T-helper 1 cell treated with Interleukin-12 subunit alpha and Interleukin-12 subunit beta and Interleukin-4 antibody, amounts not matched to agents 30 ng/mL and 1 ng/mL, for 36 hours (primary cell): ENCODE measurements at regions not wholly inside any gene's neighbourhood (a gene's known extent, or its start where the extent isn't known, plus 50 kb on each side); places are given as distances from the start of the nearest gene placed in this dataset.

ENCODE experiments used
- intact Hi-C: fragments of 100-400 bp; cut with micrococcal nuclease; formaldehyde crosslinking; loops from one replicate; pipeline ENCODE4 v1.15.1; 2024

- intact Hi-C loops: no loop called here
Observed at GRCh38 chr7:42758124-42758523, 153.7 kb downstream of the C7orf25 start.

GRCh38 chr7:42756841-42757240 lies 155.0 kb downstream of the C7orf25 start:
- intact Hi-C loops: no loop called here

GRCh38 chr7:42753811-42754363 lies 158.0 kb downstream of the C7orf25 start:
- intact Hi-C loops: no loop called here

- intact Hi-C loops: no loop called here
Observed at GRCh38 chr7:42753367-42753766, 158.5 kb downstream of the C7orf25 start.

- intact Hi-C loops: no loop called here
Observed at GRCh38 chr7:42750172-42750571, 161.7 kb downstream of the C7orf25 start.

GRCh38 chr7:42747044-42747443 lies 164.8 kb downstream of the C7orf25 start:
- intact Hi-C loops: no loop called here

- intact Hi-C loops: no loop called here
Observed at GRCh38 chr7:42746214-42746613, 165.7 kb downstream of the C7orf25 start.

GRCh38 chr7:42745357-42746059 lies 166.4 kb downstream of the C7orf25 start:
- intact Hi-C loops: no loop called here

GRCh38 chr7:42744746-42745145 lies 167.1 kb downstream of the C7orf25 start:
- intact Hi-C loops: no loop called here

- intact Hi-C loops: no loop called here
Observed at GRCh38 chr7:42743077-42743858, 168.6 kb downstream of the C7orf25 start.

- intact Hi-C loops: no loop called here
Observed at GRCh38 chr7:42742318-42742717, 169.6 kb downstream of the C7orf25 start.

- intact Hi-C loops: no loop called here
Observed at GRCh38 chr7:42740408-42740807, 171.5 kb downstream of the C7orf25 start.

- intact Hi-C loops: no loop called here
Observed at GRCh38 chr7:42739638-42740037, 172.2 kb downstream of the C7orf25 start.

GRCh38 chr7:42736931-42737330 lies 174.9 kb downstream of the C7orf25 start:
- intact Hi-C loops: no loop called here

- intact Hi-C loops: no loop called here
Observed at GRCh38 chr7:42735081-42735480, 176.8 kb downstream of the C7orf25 start.

GRCh38 chr7:42734568-42734967 lies 177.3 kb downstream of the C7orf25 start:
- intact Hi-C loops: no loop called here

- intact Hi-C loops: no loop called here
Observed at GRCh38 chr7:42733040-42733439, 178.8 kb downstream of the C7orf25 start.

- intact Hi-C loops: no loop called here
Observed at GRCh38 chr7:42730586-42730985, 181.3 kb downstream of the C7orf25 start.

- intact Hi-C loops: no loop called here
Observed at GRCh38 chr7:42729053-42729765, 182.7 kb downstream of the C7orf25 start.

GRCh38 chr7:42727451-42727850 lies 184.4 kb downstream of the C7orf25 start:
- intact Hi-C loops: no loop called here

- intact Hi-C loops: no loop called here
Observed at GRCh38 chr7:42726066-42726785, 185.6 kb downstream of the C7orf25 start.
